ENCODE measurements at regions not wholly inside any gene's neighbourhood (a gene's known extent, or its start where the extent isn't known, plus 50 kb on each side); places are given as distances from the start of the nearest gene placed in this dataset.
A peak's percentile ranks its signal among the peaks of the same experiment; 100 is the strongest.

GRCh38 chr11:110919241-110919922, 207.1 kb upstream of the ARHGAP20 start:
- H3K4me3 ChIP-seq: no peak overlapping the region
- in situ Hi-C loops (cut with MboI): no loop called here
- H3K9me3 ChIP-seq (replicated peaks; ENCODE audit: control insufficient read depth, insufficient read depth, low read length): no peaks in the 10 kb centered on the region; the same call in 2 of the 3 replicates
- FAIRE-seq (no peak), DNase-seq (ENCODE audit: low read depth, low spot score) (no peak), ATAC-seq (no peak)
- no peak overlapping the region for H3K9ac ChIP-seq (ENCODE audit: control insufficient read depth, insufficient read depth, low read length)
- peak overlapping the region; percentile 44 for H2AFZ ChIP-seq (ENCODE audit: control insufficient read depth, low read depth, low read length)
- no TSS peak for BruUV-seq (replicated peaks)
- no peaks in the 10 kb centered on the region; the same call in 1 of the 2 replicates for H3K4me1 ChIP-seq (ENCODE audit: control insufficient read depth, insufficient read depth, low read length)
- 12% methylated on average over 4 of the region's 4 CpGs for WGBS (ENCODE audit: insufficient coverage, insufficient replicate concordance, low lambda C conversion rate, missing lambda C conversion rate)
- H3K79me2 ChIP-seq (ENCODE audit: control insufficient read depth, insufficient read depth, low read length): no peaks in the 10 kb centered on the region
- H3K27ac ChIP-seq (ENCODE audit: control insufficient read depth, insufficient read depth): no peak overlapping the region
- H4K20me1 ChIP-seq (ENCODE audit: control insufficient read depth, insufficient read depth): no peaks in the 10 kb centered on the region
- SMC1A ChIA-PET (ENCODE audit: uncharacterized antibody, unreplicated experiment): interaction anchor here (1.5 kb wide), 1 partner anchor 9 kb away, joined by 4 read pairs; no protein-coding TSS in a partner anchor
- POLR2A ChIA-PET: no interaction called here
- no peaks in the 10 kb centered on the region for H3K36me3 ChIP-seq (ENCODE audit: control insufficient read depth in 2 of 2, insufficient read depth in 2 of 2, low read length in 1 of 2)
- H3K27me3 ChIP-seq (replicated peaks in 1 of 2; ENCODE audit: control insufficient read depth in 2 of 2, insufficient read depth in 2 of 2, low read length in 1 of 2): no peaks in the 10 kb centered on the region
- intact Hi-C loops (cut with micrococcal nuclease; ENCODE audit: unreplicated experiment): no loop called here
- CTCF ChIA-PET: interaction anchor here (0.9 to 1.8 kb wide), 2 partner anchors 32 to 54 kb away, joined by 3 to 5 read pairs; no protein-coding TSS in a partner anchor
- H3K4me2 ChIP-seq (ENCODE audit: control insufficient read depth, insufficient read depth): peak overlapping the region; percentile 14; the same call in 1 of the 2 replicates
- RAD21 ChIA-PET (ENCODE audit: unreplicated experiment): interaction anchor here (0.6 kb wide), 1 partner anchor 129 kb away, joined by 3 read pairs; no protein-coding TSS in a partner anchor
- TF ChIP-seq NFXL1 (IDR thresholded peaks at IDR 0.05; ENCODE audit: borderline replicate concordance) (no peak), CTCF (IDR thresholded peaks at IDR 0.05 in 2 of 3, conservative IDR thresholded peaks at IDR 0.05 in 1 of 3; ENCODE audit: control insufficient read depth in 2 of 3, extremely low read depth in 1 of 3, insufficient read depth in 1 of 3, low read depth in 3 of 3, low read length in 3 of 3) (no peak), CREM (IDR thresholded peaks at IDR 0.05; ENCODE audit: low read depth) (no peak), POLR2AphosphoS2 (IDR thresholded peaks at IDR 0.05; ENCODE audit: low read depth, low read length) (no peak), RFX5 (IDR thresholded peaks at IDR 0.05; ENCODE audit: low read depth, low read length) (no peak), SP1 (IDR thresholded peaks at IDR 0.05; ENCODE audit: low read depth, low read length) (no peak), MXI1 (IDR thresholded peaks at IDR 0.05; ENCODE audit: low read depth, low read length) (no peak), RUNX3 (IDR thresholded peaks at IDR 0.05; ENCODE audit: low read length) (no peak), BMI1 (IDR thresholded peaks at IDR 0.05; ENCODE audit: borderline replicate concordance) (no peak), ETV6 (conservative IDR thresholded peaks at IDR 0.05 in 1 of 2, IDR thresholded peaks at IDR 0.05 in 1 of 2; ENCODE audit: borderline replicate concordance in 1 of 2, low read depth in 1 of 2) (no peak), TBL1XR1 (IDR thresholded peaks at IDR 0.05; ENCODE audit: low read depth, low read length) (no peak), TCF3 (IDR thresholded peaks at IDR 0.05; ENCODE audit: borderline replicate concordance, insufficient read depth, low read depth, low read length) (no peak), NR2C1 (IDR thresholded peaks at IDR 0.05) (no peak), LARP7 (IDR thresholded peaks at IDR 0.05) (no peak), EP300 (IDR thresholded peaks at IDR 0.05; ENCODE audit: borderline replicate concordance in 1 of 2, control insufficient read depth in 1 of 2, low read depth in 2 of 2, low read length in 2 of 2) (no peak), ATF2 (IDR thresholded peaks at IDR 0.05; ENCODE audit: low read length) (no peak), SRF (IDR thresholded peaks at IDR 0.05; ENCODE audit: low read depth in 2 of 2, low read length in 2 of 2) (no peak), MAX (IDR thresholded peaks at IDR 0.05; ENCODE audit: low read depth, low read length) (no peak), ZBTB33 (IDR thresholded peaks at IDR 0.05) (no peak)

Measured in GM12878 (cell line).